ENCODE measurements at regions not wholly inside any gene's neighbourhood (a gene's known extent, or its start where the extent isn't known, plus 50 kb on each side); places are given as distances from the start of the nearest gene placed in this dataset.
A peak's percentile ranks its signal among the peaks of the same experiment; 100 is the strongest.

DNA sequence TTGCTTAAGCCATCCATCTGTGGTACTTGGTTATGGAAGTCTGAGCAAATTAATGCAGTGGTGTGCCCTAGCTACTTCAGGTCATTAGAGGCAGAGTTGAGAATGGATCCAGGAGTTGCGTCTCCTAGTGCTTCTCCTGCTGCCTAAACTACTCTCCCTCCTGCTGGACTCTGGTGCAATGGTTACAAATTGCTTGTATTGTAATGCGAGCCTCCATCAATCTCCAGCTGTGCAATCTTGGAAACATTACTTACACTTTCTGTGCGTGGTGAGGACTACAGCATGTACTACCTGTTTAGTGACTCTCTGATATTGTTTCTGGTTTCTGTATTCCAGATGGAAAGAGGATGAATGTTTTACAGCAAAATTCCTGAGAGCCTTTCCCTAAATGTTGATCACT is 119.0 kb upstream of the CYRIA start:
- peaks cover 14% of the 10 kb centered on the region for H3K4me1 Mint-ChIP-seq
- no peaks in the 10 kb centered on the region; the same call in 1 of the 2 replicates for H3K36me3 ChIP-seq (ENCODE audit: insufficient read depth)
- no peak for ATAC-seq
- 0 out of 2 replicates have a peak overlapping the region, but pooled peaks have one; percentile 17 for H3K4me2 ChIP-seq
- no peak overlapping the region for H3K4me3 Mint-ChIP-seq
- no peaks in the 10 kb centered on the region for H3K27me3 ChIP-seq (ENCODE audit: insufficient read depth)
- H3K9me3 Mint-ChIP-seq, result peaks cover 13% of the 10 kb centered on the region
- no peaks in the 10 kb centered on the region for H3K4me1 ChIP-seq (ENCODE audit: insufficient read depth)
- H3K36me3 Mint-ChIP-seq (ENCODE audit: low read depth), result peaks cover 2% of the 10 kb centered on the region; the same call in 1 of the 3 replicates
- H3K27ac ChIP-seq (ENCODE audit: low read depth), result no peak overlapping the region
- H3K9me2 ChIP-seq (ENCODE audit: insufficient read depth), result no peaks in the 10 kb centered on the region; the same call in 1 of the 2 replicates
- peaks cover 6% of the 10 kb centered on the region for H3K27me3 Mint-ChIP-seq (ENCODE audit: insufficient read depth, low read depth, poor library complexity)
- H2AFZ ChIP-seq, result no peak overlapping the region
- TF ChIP-seq EZH2phosphoT487 (IDR thresholded peaks at IDR 0.05; ENCODE audit: unreplicated experiment), result no peak
- TF ChIP-seq, protein P1, sequence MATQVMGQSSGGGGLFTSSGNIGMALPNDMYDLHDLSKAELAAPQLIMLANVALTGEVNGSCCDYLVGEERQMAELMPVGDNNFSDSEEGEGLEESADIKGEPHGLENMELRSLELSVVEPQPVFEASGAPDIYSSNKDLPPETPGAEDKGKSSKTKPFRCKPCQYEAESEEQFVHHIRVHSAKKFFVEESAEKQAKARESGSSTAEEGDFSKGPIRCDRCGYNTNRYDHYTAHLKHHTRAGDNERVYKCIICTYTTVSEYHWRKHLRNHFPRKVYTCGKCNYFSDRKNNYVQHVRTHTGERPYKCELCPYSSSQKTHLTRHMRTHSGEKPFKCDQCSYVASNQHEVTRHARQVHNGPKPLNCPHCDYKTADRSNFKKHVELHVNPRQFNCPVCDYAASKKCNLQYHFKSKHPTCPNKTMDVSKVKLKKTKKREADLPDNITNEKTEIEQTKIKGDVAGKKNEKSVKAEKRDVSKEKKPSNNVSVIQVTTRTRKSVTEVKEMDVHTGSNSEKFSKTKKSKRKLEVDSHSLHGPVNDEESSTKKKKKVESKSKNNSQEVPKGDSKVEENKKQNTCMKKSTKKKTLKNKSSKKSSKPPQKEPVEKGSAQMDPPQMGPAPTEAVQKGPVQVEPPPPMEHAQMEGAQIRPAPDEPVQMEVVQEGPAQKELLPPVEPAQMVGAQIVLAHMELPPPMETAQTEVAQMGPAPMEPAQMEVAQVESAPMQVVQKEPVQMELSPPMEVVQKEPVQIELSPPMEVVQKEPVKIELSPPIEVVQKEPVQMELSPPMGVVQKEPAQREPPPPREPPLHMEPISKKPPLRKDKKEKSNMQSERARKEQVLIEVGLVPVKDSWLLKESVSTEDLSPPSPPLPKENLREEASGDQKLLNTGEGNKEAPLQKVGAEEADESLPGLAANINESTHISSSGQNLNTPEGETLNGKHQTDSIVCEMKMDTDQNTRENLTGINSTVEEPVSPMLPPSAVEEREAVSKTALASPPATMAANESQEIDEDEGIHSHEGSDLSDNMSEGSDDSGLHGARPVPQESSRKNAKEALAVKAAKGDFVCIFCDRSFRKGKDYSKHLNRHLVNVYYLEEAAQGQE (IDR thresholded peaks at IDR 0.05; ENCODE audit: unreplicated experiment), result no peak
- TF ChIP-seq, protein P2, sequence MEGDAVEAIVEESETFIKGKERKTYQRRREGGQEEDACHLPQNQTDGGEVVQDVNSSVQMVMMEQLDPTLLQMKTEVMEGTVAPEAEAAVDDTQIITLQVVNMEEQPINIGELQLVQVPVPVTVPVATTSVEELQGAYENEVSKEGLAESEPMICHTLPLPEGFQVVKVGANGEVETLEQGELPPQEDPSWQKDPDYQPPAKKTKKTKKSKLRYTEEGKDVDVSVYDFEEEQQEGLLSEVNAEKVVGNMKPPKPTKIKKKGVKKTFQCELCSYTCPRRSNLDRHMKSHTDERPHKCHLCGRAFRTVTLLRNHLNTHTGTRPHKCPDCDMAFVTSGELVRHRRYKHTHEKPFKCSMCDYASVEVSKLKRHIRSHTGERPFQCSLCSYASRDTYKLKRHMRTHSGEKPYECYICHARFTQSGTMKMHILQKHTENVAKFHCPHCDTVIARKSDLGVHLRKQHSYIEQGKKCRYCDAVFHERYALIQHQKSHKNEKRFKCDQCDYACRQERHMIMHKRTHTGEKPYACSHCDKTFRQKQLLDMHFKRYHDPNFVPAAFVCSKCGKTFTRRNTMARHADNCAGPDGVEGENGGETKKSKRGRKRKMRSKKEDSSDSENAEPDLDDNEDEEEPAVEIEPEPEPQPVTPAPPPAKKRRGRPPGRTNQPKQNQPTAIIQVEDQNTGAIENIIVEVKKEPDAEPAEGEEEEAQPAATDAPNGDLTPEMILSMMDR (conservative IDR thresholded peaks at IDR 0.05; ENCODE audit: low read depth in 2 of 2), result no peak
- no peak for TF ChIP-seq CREB1 (CRISPR knock-in tag; IDR thresholded peaks at IDR 0.05; ENCODE audit: low read depth)
- no peak for TF ChIP-seq EZH2 (IDR thresholded peaks at IDR 0.05; ENCODE audit: low read depth, unreplicated experiment)
- TF ChIP-seq, protein P3, sequence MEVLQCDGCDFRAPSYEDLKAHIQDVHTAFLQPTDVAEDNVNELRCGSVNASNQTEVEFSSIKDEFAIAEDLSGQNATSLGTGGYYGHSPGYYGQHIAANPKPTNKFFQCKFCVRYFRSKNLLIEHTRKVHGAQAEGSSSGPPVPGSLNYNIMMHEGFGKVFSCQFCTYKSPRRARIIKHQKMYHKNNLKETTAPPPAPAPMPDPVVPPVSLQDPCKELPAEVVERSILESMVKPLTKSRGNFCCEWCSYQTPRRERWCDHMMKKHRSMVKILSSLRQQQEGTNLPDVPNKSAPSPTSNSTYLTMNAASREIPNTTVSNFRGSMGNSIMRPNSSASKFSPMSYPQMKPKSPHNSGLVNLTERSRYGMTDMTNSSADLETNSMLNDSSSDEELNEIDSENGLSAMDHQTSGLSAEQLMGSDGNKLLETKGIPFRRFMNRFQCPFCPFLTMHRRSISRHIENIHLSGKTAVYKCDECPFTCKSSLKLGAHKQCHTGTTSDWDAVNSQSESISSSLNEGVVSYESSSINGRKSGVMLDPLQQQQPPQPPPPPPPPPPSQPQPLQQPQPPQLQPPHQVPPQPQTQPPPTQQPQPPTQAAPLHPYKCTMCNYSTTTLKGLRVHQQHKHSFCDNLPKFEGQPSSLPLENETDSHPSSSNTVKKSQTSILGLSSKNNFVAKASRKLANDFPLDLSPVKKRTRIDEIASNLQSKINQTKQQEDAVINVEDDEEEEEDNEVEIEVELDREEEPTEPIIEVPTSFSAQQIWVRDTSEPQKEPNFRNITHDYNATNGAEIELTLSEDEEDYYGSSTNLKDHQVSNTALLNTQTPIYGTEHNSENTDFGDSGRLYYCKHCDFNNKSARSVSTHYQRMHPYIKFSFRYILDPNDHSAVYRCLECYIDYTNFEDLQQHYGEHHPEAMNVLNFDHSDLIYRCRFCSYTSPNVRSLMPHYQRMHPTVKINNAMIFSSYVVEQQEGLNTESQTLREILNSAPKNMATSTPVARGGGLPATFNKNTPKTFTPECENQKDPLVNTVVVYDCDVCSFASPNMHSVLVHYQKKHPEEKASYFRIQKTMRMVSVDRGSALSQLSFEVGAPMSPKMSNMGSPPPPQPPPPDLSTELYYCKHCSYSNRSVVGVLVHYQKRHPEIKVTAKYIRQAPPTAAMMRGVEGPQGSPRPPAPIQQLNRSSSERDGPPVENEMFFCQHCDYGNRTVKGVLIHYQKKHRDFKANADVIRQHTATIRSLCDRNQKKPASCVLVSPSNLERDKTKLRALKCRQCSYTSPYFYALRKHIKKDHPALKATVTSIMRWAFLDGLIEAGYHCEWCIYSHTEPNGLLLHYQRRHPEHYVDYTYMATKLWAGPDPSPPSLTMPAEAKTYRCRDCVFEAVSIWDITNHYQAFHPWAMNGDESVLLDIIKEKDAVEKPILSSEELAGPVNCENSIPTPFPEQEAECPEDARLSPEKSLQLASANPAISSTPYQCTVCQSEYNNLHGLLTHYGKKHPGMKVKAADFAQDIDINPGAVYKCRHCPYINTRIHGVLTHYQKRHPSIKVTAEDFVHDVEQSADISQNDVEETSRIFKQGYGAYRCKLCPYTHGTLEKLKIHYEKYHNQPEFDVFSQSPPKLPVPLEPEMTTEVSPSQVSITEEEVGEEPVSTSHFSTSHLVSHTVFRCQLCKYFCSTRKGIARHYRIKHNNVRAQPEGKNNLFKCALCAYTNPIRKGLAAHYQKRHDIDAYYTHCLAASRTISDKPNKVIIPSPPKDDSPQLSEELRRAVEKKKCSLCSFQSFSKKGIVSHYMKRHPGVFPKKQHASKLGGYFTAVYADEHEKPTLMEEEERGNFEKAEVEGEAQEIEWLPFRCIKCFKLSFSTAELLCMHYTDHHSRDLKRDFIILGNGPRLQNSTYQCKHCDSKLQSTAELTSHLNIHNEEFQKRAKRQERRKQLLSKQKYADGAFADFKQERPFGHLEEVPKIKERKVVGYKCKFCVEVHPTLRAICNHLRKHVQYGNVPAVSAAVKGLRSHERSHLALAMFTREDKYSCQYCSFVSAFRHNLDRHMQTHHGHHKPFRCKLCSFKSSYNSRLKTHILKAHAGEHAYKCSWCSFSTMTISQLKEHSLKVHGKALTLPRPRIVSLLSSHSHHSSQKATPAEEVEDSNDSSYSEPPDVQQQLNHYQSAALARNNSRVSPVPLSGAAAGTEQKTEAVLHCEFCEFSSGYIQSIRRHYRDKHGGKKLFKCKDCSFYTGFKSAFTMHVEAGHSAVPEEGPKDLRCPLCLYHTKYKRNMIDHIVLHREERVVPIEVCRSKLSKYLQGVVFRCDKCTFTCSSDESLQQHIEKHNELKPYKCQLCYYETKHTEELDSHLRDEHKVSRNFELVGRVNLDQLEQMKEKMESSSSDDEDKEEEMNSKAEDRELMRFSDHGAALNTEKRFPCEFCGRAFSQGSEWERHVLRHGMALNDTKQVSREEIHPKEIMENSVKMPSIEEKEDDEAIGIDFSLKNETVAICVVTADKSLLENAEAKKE (CRISPR knock-in tag; IDR thresholded peaks at IDR 0.05), result no peak
- TF ChIP-seq JUNB (IDR thresholded peaks at IDR 0.05; ENCODE audit: unreplicated experiment), result no peak
- TF ChIP-seq POLR2AphosphoS5 (IDR thresholded peaks at IDR 0.05; ENCODE audit: low read depth), result no peak
- no peak for TF ChIP-seq NANOG (IDR thresholded peaks at IDR 0.05; ENCODE audit: borderline replicate concordance)
- TF ChIP-seq ZNF331 (CRISPR knock-in tag; IDR thresholded peaks at IDR 0.05; ENCODE audit: low read depth), result no peak
- H3F3A ChIP-seq (replicated peaks; ENCODE audit: low read depth), result no peaks in the 10 kb centered on the region
- H3K79me2 ChIP-seq (replicated peaks; ENCODE audit: insufficient read depth), result no peaks in the 10 kb centered on the region
- no peaks in the 10 kb centered on the region for H4K20me1 ChIP-seq (replicated peaks; ENCODE audit: insufficient read depth)
- no peak for DNase-seq (ENCODE audit: low spot score)
- no peak overlapping the region for H3K27ac Mint-ChIP-seq
- H3K4me3 ChIP-seq, result no peak overlapping the region

All from GM23338 (cell line).